ENCODE measurements at regions not wholly inside any gene's neighbourhood (a gene's known extent, or its start where the extent isn't known, plus 50 kb on each side); places are given as distances from the start of the nearest gene placed in this dataset.

- no peak for DNase-seq (ENCODE audit: low read depth, low spot score)
Measured at GRCh38 chr10:29069941-29070340, 218.9 kb upstream of the LYZL1 start.

- no peak for DNase-seq (ENCODE audit: low read depth, low spot score)
Measured at GRCh38 chr10:29078919-29079318, 210.0 kb upstream of the LYZL1 start.

GRCh38 chr10:29081231-29081630 lies 207.6 kb upstream of the LYZL1 start:
- no peak for DNase-seq (ENCODE audit: low read depth, low spot score)

- no peak for DNase-seq (ENCODE audit: low read depth, low spot score)
Measured at GRCh38 chr10:29081951-29082685, 206.8 kb upstream of the LYZL1 start.

- peak; percentile 27 for DNase-seq (ENCODE audit: low read depth, low spot score)
Measured at GRCh38 chr10:29083096-29083495, 205.8 kb upstream of the LYZL1 start.

- DNase-seq (ENCODE audit: low read depth, low spot score) = no peak
Measured at GRCh38 chr10:29084681-29085307, 204.1 kb upstream of the LYZL1 start.

- DNase-seq (ENCODE audit: low read depth, low spot score) = no peak
Measured at GRCh38 chr10:29089091-29089490, 199.8 kb upstream of the LYZL1 start.

- DNase-seq (ENCODE audit: low read depth, low spot score) = no peak
Measured at GRCh38 chr10:29096303-29096824, 192.5 kb upstream of the LYZL1 start.

- no peak for DNase-seq (ENCODE audit: low read depth, low spot score)
Measured at GRCh38 chr10:29098423-29098822, 190.4 kb upstream of the LYZL1 start.

GRCh38 chr10:29099001-29099400 lies 189.9 kb upstream of the LYZL1 start:
- DNase-seq (ENCODE audit: low read depth, low spot score) = no peak

GRCh38 chr10:29099415-29099814 lies 189.5 kb upstream of the LYZL1 start:
- no peak for DNase-seq (ENCODE audit: low read depth, low spot score)

- no peak for DNase-seq (ENCODE audit: low read depth, low spot score)
Measured at GRCh38 chr10:29100505-29100904, 188.4 kb upstream of the LYZL1 start.

GRCh38 chr10:29102233-29102632 lies 186.6 kb upstream of the LYZL1 start:
- DNase-seq (ENCODE audit: low read depth, low spot score) = no peak

- DNase-seq (ENCODE audit: low read depth, low spot score) = no peak
Measured at GRCh38 chr10:29102636-29103035, 186.2 kb upstream of the LYZL1 start.

GRCh38 chr10:29104661-29105399 lies 184.0 kb upstream of the LYZL1 start:
- no peak for DNase-seq (ENCODE audit: low read depth, low spot score)

- DNase-seq (ENCODE audit: low read depth, low spot score) = no peak
Measured at GRCh38 chr10:29105516-29106215, 183.2 kb upstream of the LYZL1 start.

- no peak for DNase-seq (ENCODE audit: low read depth, low spot score)
Measured at GRCh38 chr10:29106287-29106686, 182.6 kb upstream of the LYZL1 start.

- no peak for DNase-seq (ENCODE audit: low read depth, low spot score)
Measured at GRCh38 chr10:29107866-29108498, 180.9 kb upstream of the LYZL1 start.

GRCh38 chr10:29109707-29110571 lies 178.9 kb upstream of the LYZL1 start:
- DNase-seq (ENCODE audit: low read depth, low spot score) = no peak

GRCh38 chr10:29112827-29113615 lies 175.8 kb upstream of the LYZL1 start:
- no peak for DNase-seq (ENCODE audit: low read depth, low spot score)
